ENCODE measurements at regions not wholly inside any gene's neighbourhood (a gene's known extent, or its start where the extent isn't known, plus 50 kb on each side); places are given as distances from the start of the nearest gene placed in this dataset.

DNA sequence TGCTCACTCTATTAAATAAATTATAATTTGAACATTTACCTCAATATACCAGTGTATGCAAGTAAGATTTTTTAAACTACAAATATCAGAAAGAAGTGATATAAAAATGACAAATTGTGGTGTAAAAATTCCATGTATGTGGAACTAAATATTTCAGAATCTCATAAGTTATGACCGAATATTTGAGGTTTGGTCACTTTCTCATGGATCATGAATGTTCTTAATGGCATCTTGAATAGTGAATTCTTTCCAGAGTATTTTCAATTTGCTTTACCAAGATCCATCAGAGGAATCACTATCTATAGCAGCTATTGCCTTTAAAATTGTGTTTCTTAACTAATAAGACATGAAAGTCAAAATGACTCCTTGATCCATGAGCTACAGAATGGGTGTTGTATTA is 950.6 kb downstream of the TBC1D32 start:
- no peak overlapping the region for H3K27ac ChIP-seq (ENCODE audit: low read depth in 2 of 2, low read length in 1 of 2)
- H3K79me2 ChIP-seq (ENCODE audit: insufficient read depth): no peaks in the 10 kb centered on the region
- ChIA-PET POLR2A (no interaction called here), CTCF (no interaction called here)
- no peak overlapping the region for H3K4me3 ChIP-seq (ENCODE audit: low read depth in 2 of 2, low read length in 1 of 2)
- H3K4me1 ChIP-seq (ENCODE audit: control insufficient read depth in 1 of 2, insufficient read depth in 2 of 2, low read depth in 1 of 2, low read length in 1 of 2): no peaks in the 10 kb centered on the region
- TF ChIP-seq SMC3 (IDR thresholded peaks at IDR 0.05; ENCODE audit: low read depth, low read length) (no peak), NRF1 (IDR thresholded peaks at IDR 0.05; ENCODE audit: low read depth, low read length) (no peak), RAD21 (IDR thresholded peaks at IDR 0.05; ENCODE audit: low read length) (no peak), JUND (IDR thresholded peaks at IDR 0.05) (no peak), GATA2 (CRISPR knock-in tag; IDR thresholded peaks at IDR 0.05) (no peak), RCOR1 (IDR thresholded peaks at IDR 0.05; ENCODE audit: low read length) (no peak), EP300 (IDR thresholded peaks at IDR 0.05; ENCODE audit: borderline replicate concordance in 1 of 2, low read depth in 1 of 2, low read length in 1 of 2) (no peak), TEAD4 (IDR thresholded peaks at IDR 0.05; ENCODE audit: borderline replicate concordance, insufficient read depth) (no peak), RFX5 (IDR thresholded peaks at IDR 0.05; ENCODE audit: low read length) (no peak), MXI1 (IDR thresholded peaks at IDR 0.05; ENCODE audit: low read depth, low read length) (no peak), ELF1 (IDR thresholded peaks at IDR 0.05) (no peak), TAF1 (IDR thresholded peaks at IDR 0.05; ENCODE audit: borderline replicate concordance, low read depth, low read length) (no peak), FOXM1 (IDR thresholded peaks at IDR 0.05; ENCODE audit: low read depth) (no peak), FOXJ3 (CRISPR knock-in tag; IDR thresholded peaks at IDR 0.05) (no peak), TCF12 (IDR thresholded peaks at IDR 0.05) (no peak)
- TF ChIP-seq, protein P1, sequence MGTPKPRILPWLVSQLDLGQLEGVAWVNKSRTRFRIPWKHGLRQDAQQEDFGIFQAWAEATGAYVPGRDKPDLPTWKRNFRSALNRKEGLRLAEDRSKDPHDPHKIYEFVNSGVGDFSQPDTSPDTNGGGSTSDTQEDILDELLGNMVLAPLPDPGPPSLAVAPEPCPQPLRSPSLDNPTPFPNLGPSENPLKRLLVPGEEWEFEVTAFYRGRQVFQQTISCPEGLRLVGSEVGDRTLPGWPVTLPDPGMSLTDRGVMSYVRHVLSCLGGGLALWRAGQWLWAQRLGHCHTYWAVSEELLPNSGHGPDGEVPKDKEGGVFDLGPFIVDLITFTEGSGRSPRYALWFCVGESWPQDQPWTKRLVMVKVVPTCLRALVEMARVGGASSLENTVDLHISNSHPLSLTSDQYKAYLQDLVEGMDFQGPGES (IDR thresholded peaks at IDR 0.05; ENCODE audit: low read depth, low read length): no peak
- TF ChIP-seq, protein P2, sequence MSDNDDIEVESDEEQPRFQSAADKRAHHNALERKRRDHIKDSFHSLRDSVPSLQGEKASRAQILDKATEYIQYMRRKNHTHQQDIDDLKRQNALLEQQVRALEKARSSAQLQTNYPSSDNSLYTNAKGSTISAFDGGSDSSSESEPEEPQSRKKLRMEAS (IDR thresholded peaks at IDR 0.05; ENCODE audit: low read depth): no peak
- TF ChIP-seq, protein P3, sequence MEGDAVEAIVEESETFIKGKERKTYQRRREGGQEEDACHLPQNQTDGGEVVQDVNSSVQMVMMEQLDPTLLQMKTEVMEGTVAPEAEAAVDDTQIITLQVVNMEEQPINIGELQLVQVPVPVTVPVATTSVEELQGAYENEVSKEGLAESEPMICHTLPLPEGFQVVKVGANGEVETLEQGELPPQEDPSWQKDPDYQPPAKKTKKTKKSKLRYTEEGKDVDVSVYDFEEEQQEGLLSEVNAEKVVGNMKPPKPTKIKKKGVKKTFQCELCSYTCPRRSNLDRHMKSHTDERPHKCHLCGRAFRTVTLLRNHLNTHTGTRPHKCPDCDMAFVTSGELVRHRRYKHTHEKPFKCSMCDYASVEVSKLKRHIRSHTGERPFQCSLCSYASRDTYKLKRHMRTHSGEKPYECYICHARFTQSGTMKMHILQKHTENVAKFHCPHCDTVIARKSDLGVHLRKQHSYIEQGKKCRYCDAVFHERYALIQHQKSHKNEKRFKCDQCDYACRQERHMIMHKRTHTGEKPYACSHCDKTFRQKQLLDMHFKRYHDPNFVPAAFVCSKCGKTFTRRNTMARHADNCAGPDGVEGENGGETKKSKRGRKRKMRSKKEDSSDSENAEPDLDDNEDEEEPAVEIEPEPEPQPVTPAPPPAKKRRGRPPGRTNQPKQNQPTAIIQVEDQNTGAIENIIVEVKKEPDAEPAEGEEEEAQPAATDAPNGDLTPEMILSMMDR (IDR thresholded peaks at IDR 0.05): no peak
- TF ChIP-seq, protein P4, sequence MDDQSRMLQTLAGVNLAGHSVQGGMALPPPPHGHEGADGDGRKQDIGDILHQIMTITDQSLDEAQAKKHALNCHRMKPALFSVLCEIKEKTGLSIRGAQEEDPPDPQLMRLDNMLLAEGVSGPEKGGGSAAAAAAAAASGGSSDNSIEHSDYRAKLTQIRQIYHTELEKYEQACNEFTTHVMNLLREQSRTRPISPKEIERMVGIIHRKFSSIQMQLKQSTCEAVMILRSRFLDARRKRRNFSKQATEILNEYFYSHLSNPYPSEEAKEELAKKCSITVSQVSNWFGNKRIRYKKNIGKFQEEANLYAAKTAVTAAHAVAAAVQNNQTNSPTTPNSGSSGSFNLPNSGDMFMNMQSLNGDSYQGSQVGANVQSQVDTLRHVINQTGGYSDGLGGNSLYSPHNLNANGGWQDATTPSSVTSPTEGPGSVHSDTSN (IDR thresholded peaks at IDR 0.05): no peak
- TF ChIP-seq, protein P5, sequence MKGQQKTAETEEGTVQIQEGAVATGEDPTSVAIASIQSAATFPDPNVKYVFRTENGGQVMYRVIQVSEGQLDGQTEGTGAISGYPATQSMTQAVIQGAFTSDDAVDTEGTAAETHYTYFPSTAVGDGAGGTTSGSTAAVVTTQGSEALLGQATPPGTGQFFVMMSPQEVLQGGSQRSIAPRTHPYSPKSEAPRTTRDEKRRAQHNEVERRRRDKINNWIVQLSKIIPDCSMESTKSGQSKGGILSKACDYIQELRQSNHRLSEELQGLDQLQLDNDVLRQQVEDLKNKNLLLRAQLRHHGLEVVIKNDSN (IDR thresholded peaks at IDR 0.05; ENCODE audit: borderline replicate concordance, low read depth): no peak
- H4K20me1 ChIP-seq (ENCODE audit: insufficient read depth): no peaks in the 10 kb centered on the region
- no peaks in the 10 kb centered on the region for H3K9me2 ChIP-seq
- no peaks in the 10 kb centered on the region for H3K36me3 ChIP-seq (replicated peaks in 1 of 2; ENCODE audit: control insufficient read depth in 1 of 2, insufficient read depth in 2 of 2, low read length in 1 of 2)
- H3F3A ChIP-seq (replicated peaks; ENCODE audit: insufficient read depth): no peaks in the 10 kb centered on the region
- DNase-seq: no peak
- no peaks in the 10 kb centered on the region for H3K27me3 ChIP-seq (ENCODE audit: insufficient read depth)
- no peak overlapping the region for H2AFZ ChIP-seq (ENCODE audit: low read depth)
- no peak overlapping the region for H3K4me2 ChIP-seq
- H3K9me3 ChIP-seq: no peaks in the 10 kb centered on the region
- 33% methylated on average over 1 of the region's 1 CpG for WGBS (ENCODE audit: low lambda C conversion rate)
- no peak overlapping the region for H3K9ac ChIP-seq
